ENCODE measurements at regions not wholly inside any gene's neighbourhood (a gene's known extent, or its start where the extent isn't known, plus 50 kb on each side); places are given as distances from the start of the nearest gene placed in this dataset.

- TF ChIP-seq RAD21 (IDR thresholded peaks at IDR 0.05; ENCODE audit: low read length) (no peak), CTCF (conservative IDR thresholded peaks at IDR 0.05; ENCODE audit: low read depth, low read length) (no peak), USF2 (IDR thresholded peaks at IDR 0.05; ENCODE audit: low read depth, low read length) (no peak), NFE2L2 (IDR thresholded peaks at IDR 0.05; ENCODE audit: low read depth, low read length) (no peak), POLR2A (IDR thresholded peaks at IDR 0.05; ENCODE audit: low read depth, low read length) (no peak), MAZ (IDR thresholded peaks at IDR 0.05; ENCODE audit: borderline replicate concordance, low read depth, low read length) (no peak), SMC3 (IDR thresholded peaks at IDR 0.05; ENCODE audit: low read depth, low read length) (no peak), RCOR1 (IDR thresholded peaks at IDR 0.05; ENCODE audit: insufficient replicate concordance, low read length) (no peak), MXI1 (IDR thresholded peaks at IDR 0.05; ENCODE audit: borderline replicate concordance, low read depth, low read length) (no peak), MAFK (IDR thresholded peaks at IDR 0.05; ENCODE audit: low read depth, low read length) (no peak), RFX5 (IDR thresholded peaks at IDR 0.05; ENCODE audit: low read depth, low read length) (no peak), ELK1 (IDR thresholded peaks at IDR 0.05; ENCODE audit: borderline replicate concordance, low read depth, low read length) (no peak), CEBPB (IDR thresholded peaks at IDR 0.05; ENCODE audit: low read depth, low read length) (no peak), BHLHE40 (IDR thresholded peaks at IDR 0.05; ENCODE audit: low read depth, low read length) (no peak)
Observed at GRCh38 chr18:10140461-10141282, 226.9 kb downstream of the VAPA start.

Data from IMR-90 (cell line).